ENCODE measurements at regions not wholly inside any gene's neighbourhood (a gene's known extent, or its start where the extent isn't known, plus 50 kb on each side); places are given as distances from the start of the nearest gene placed in this dataset.

- Histone ChIP-seq H3K36me3 (no peaks in the 10 kb centered on the region), H3K27me3 (no peaks in the 10 kb centered on the region), H3K4me3 (no peak overlapping the region), H3K27ac (no peak overlapping the region), H3K9me3 (ENCODE audit: low read depth) (no peaks in the 10 kb centered on the region), H3K4me1 (ENCODE audit: low read depth) (no peaks in the 10 kb centered on the region)
- no peak for DNase-seq (ENCODE audit: low read depth in 1 of 2, low spot score in 1 of 2)
- no peak for TF ChIP-seq CTCF (IDR thresholded peaks at IDR 0.05; ENCODE audit: low read depth, low read length)
Observed at GRCh38 chr4:35447474-35447873, 796.8 kb downstream of the ARAP2 start.

- H3K9me3 ChIP-seq (ENCODE audit: low read depth) = no peaks in the 10 kb centered on the region
Observed at GRCh38 chr4:35459045-35459444, 785.3 kb downstream of the ARAP2 start.

GRCh38 chr4:35461931-35462659, 782.2 kb downstream of the ARAP2 start:
- H3K36me3 ChIP-seq = no peaks in the 10 kb centered on the region
- H3K9me3 ChIP-seq (ENCODE audit: low read depth) = no peaks in the 10 kb centered on the region
- H3K27ac ChIP-seq = no peak overlapping the region
- no peak for TF ChIP-seq CTCF (IDR thresholded peaks at IDR 0.05; ENCODE audit: low read depth, low read length)
- no peak overlapping the region for H3K4me3 ChIP-seq
- no peaks in the 10 kb centered on the region for H3K27me3 ChIP-seq
- no peak for DNase-seq (ENCODE audit: low read depth in 1 of 2, low spot score in 1 of 2)
- H3K4me1 ChIP-seq (ENCODE audit: low read depth) = no peaks in the 10 kb centered on the region

More at GRCh38 chr4:35459045-35459444, 785.3 kb downstream of the ARAP2 start:
- no peak for DNase-seq (ENCODE audit: low read depth in 1 of 2, low spot score in 1 of 2)
- H3K27me3 ChIP-seq = no peaks in the 10 kb centered on the region
- H3K4me1 ChIP-seq (ENCODE audit: low read depth) = no peaks in the 10 kb centered on the region
- TF ChIP-seq CTCF (IDR thresholded peaks at IDR 0.05; ENCODE audit: low read depth, low read length) = no peak
- no peak overlapping the region for H3K27ac ChIP-seq
- no peak overlapping the region for H3K4me3 ChIP-seq
- no peaks in the 10 kb centered on the region for H3K36me3 ChIP-seq

GRCh38 chr4:35463251-35463952, 780.9 kb downstream of the ARAP2 start:
- Histone ChIP-seq H3K27me3 (no peaks in the 10 kb centered on the region), H3K9me3 (ENCODE audit: low read depth) (no peaks in the 10 kb centered on the region), H3K4me3 (no peak overlapping the region), H3K4me1 (ENCODE audit: low read depth) (no peaks in the 10 kb centered on the region), H3K27ac (no peak overlapping the region), H3K36me3 (no peaks in the 10 kb centered on the region)
- no peak for DNase-seq (ENCODE audit: low read depth in 1 of 2, low spot score in 1 of 2)
- no peak for TF ChIP-seq CTCF (IDR thresholded peaks at IDR 0.05; ENCODE audit: low read depth, low read length)

- Histone ChIP-seq H3K4me3 (no peak overlapping the region), H3K9me3 (ENCODE audit: low read depth) (no peaks in the 10 kb centered on the region), H3K27me3 (no peaks in the 10 kb centered on the region), H3K36me3 (no peaks in the 10 kb centered on the region), H3K27ac (no peak overlapping the region), H3K4me1 (ENCODE audit: low read depth) (no peaks in the 10 kb centered on the region)
- no peak for DNase-seq (ENCODE audit: low read depth in 1 of 2, low spot score in 1 of 2)
- TF ChIP-seq CTCF (IDR thresholded peaks at IDR 0.05; ENCODE audit: low read depth, low read length) = no peak
Observed at GRCh38 chr4:35464964-35465528, 779.3 kb downstream of the ARAP2 start.
